Nucleus accumbens (tissue), 56 donors: ENCODE measurements at regions not wholly inside any gene's neighbourhood (a gene's known extent, or its start where the extent isn't known, plus 50 kb on each side); places are given as distances from the start of the nearest gene placed in this dataset.

Source experiments
- DNase-seq, 56 donors: peaks; one replicate each; lab custom pipeline; 2025; lab: John Stamatoyannopoulos, UW

DNA sequence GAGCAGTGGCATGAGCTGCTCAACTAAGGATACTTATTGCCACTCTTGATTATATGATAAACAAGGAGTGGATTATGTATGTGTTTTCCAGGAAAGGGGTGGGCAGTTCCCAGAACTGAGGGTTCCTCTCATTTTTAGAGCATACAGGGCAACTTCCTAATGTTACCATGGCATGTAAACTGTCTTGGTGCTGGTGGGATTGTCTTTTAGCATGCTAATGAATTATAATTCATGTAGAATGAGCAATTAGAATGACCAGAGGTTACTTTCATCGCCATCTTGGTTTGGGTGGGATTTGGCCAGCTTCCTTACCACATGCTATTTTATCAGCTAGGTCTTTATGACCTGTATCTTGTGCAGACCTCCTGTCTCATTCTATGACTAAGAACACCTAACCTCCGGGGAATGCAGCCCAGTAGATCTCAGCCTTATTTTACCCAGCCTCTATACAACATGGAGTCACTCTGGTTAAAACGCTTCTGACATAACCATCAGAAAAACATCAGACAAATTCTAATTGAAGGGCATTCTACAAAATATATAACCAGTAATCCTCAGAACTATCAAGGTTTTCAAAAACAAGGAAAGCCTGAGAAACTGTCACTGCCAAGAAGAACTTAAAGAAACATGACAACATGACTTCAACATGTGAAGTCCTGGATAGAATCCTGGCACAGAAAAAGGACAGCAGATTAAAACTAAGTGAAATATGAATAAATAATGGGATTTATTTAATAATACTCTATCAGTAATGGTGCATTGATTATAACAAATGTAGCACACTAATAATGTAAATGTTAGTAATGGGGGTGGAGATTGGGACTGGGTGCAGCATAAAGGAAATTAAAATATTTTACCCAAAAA, 365.0 kb downstream of the SEMA3D start:
- DNase-seq: no peak

DNA sequence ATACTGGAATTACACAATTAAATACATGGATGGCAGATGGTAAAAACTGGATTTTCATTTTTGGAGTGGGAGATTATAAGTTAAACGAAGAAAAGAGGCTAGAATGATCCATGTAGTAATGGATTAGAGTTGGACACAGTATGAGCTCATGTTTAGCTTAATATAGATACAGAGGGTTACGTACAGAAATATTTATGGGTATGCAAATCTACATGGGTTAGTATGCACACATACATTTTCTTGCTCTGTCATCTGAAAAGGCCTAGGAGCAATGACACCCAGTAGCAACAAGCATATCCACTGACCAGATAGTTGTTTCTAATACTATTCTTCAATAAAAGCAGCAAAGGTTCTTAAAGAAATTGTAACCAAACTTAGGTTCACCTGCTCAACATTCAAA, 366.4 kb downstream of the SEMA3D start:
- no peak for DNase-seq

DNA sequence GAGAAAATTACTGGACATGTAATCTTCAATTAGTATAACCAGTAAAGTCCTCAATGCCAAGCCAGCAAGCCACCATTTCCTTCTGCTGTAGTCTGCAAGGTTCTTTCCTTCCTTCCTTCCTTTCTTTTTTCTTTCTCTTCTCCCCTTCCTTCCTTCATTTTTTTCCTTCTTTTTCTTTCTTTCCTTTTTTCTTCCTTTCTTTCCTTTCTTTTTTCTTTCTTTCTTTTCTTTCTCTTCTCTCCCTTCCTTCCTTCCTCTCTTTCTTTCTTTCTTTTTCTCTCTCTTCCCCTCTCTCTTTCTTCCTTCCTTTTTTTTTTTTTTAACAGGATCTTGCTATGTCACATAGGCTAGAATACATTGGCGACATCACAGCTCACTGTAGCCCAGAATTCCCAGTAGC, 369.8 kb downstream of the SEMA3D start:
- no peak for DNase-seq

DNA sequence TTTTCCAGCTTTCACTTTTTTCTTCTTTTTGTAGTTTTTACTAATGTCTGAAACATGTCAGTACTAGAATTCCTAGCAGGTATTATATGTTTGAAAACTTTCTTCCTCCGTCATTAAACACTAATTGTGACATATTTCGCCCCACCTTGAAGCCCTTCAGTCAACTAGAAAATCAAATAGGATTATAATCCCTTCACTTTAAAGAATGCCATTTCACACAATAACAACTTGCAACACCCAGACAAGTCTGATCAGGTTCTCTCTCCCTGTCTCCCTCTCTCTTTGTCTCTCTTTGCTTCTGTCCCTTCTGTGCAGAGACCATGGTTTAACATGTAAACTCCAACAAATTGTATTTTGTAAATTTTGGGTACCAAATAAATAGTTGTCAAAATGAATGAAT, 373.5 kb downstream of the SEMA3D start:
- DNase-seq: no peak

DNA sequence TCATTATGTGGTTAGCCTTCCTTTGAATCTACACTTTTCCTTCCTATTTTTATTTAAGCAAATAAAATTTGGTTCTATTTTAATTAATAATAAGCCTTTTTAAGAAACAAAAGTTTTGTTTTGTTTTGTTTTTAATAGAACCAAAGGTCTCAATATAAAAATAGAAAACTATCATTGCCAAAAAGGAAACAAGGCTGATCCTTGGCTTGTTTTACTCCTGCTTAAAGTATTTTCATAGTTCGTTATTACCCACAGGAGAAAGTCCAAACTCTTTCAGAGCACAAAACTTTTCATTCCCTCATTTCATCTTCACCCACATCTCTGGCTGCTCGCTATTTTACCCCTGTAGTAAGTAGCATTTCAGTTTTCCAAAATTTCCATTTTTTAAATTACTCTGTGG, 374.8 kb downstream of the SEMA3D start:
- DNase-seq: no peak

GRCh38 chr7:84811362-84811761, 375.5 kb downstream of the SEMA3D start:
- no peak for DNase-seq

DNA sequence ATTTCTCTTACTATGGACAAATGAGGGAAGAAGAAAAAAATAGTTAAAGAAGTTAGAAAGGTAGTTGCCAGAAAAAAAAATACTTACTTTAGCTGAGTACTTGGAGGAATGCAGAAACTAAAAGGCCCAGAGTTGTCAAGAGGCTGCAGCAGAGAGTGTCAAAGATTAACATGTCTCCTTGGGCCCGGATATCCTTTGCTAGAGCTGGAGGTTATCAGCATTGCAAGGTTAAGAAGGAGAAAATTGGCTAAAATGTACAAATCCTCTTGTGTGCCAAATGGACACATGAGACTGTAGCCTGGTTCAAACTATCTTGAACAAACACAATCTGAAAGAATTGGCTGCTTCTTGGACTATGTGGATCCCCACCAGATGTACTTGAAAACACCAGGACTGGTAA, 377.0 kb downstream of the SEMA3D start:
- no peak for DNase-seq

- no peak for DNase-seq
Observed at GRCh38 chr7:84803979-84804378, 382.9 kb downstream of the SEMA3D start.

DNA sequence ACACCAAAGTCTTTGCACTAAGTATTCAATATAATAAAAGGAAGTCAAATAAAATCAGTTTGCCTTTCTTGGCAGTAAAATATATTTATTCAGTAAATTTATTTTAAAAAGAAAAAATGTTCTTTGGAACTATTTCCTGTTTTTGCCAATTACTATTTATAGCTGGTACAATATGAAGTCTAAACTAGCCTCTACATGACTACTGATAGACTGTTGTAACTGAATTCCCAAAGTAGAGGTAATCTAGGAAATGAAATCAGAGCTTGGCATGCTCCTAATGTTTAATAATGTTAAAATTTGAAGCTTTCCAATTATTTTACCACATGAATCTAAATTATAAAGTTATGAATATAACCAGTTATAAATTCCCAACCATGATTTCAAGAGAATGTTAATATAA, 385.5 kb downstream of the SEMA3D start:
- DNase-seq: no peak

DNA sequence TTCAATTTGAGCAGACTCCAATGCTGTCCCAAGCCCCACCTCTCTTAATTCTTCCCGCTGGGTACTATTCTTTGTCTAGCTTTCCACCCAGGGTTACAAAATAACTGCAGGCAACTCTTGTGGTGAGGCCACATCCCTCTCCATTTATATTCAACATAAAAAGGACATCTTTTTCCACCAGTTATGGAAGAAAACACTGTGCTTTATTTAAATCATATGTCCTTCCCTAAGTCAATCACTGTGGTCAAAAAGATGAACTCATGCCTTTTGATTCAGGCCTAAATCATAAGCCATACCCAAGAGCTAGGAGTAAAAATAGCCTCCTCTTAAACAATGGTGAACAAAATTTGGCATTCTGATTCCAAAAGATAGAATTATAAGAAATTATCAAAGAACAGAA, 386.0 kb downstream of the SEMA3D start:
- DNase-seq: no peak

- no peak for DNase-seq
Observed at GRCh38 chr7:84799106-84799505, 387.8 kb downstream of the SEMA3D start.

DNA sequence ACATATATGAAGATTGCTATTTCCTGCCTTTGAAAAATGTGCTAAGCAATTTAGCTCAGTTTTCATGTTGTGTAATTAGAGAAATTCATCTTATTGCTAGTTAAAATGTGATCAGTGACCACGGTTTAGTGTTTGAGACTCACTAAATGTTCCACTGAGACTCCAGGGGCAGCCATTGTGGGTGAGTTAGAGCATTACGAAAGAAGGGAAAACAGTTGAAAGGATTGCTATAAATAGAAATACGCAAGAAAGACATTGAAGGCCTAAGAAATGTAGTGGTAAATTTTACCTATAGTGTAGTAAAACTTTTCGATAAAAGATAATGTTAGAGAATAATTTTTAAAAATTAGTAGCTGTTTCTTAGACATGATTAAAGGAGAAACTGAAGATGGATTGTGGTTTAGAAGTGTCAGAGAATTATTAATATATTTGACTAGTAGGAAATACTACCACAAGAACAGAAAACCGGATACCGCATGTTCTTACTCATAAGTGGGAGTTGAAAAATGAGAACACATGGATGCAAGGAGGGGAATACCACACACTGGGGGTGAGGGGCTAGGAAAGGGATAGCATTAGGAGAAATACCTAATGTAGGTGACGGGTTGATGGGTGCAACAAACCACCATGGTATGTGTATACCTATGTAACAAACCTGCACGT, 394.5 kb downstream of the SEMA3D start:
- DNase-seq: no peak

- no peak for DNase-seq
Observed at GRCh38 chr7:84790882-84791281, 396.0 kb downstream of the SEMA3D start.

GRCh38 chr7:84786073-84786472, 400.8 kb downstream of the SEMA3D start:
- no peak for DNase-seq

DNA sequence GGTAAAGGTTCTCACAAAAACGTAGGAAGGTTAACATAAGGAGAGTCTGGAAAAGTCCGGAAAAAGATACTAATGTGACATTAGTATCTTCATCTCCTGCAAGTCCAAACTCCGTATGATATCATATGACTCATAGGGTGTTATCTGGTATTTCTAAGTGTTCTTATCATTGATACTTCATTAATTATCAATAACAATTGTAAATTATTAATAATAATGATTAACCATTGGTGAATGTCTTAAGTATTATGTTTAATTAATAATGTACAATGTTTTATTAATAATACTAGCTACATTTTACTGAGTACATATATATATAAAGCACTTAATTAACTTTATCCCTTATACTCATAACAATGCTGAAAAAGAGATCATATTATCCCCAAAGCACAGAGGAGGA, 402.4 kb downstream of the SEMA3D start:
- no peak for DNase-seq

DNA sequence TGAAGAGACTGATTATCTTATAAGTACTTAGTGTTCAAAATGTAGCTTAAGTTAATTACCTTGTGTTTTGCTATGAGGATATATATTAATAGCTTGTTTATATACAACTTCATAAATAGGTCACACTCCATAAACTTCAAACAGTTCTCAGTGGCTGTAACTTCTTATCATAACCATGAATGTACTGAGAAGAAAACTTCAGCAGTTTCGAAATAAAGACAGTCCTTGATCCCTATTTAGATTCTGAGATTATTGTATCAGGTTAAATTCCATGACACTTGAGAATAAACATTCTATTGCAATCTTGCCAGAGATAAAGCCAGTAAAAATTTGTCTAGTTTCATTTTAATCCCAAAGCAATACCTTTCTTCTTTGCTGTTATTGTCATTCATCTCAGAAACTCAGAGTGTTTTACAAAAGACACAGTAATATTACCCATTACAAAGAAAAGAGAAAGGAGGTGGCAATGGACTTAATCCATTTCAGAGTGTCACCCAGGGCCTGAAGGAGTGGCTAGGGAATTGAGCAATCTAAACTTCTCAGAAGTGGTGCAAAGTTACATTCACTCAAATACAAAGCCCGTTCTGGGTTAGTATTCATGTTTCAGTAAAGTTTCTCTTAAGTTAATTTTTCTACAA, 403.6 kb downstream of the SEMA3D start:
- DNase-seq: no peak

- DNase-seq: no peak
Observed at GRCh38 chr7:84781838-84782237, 405.0 kb downstream of the SEMA3D start.

DNA sequence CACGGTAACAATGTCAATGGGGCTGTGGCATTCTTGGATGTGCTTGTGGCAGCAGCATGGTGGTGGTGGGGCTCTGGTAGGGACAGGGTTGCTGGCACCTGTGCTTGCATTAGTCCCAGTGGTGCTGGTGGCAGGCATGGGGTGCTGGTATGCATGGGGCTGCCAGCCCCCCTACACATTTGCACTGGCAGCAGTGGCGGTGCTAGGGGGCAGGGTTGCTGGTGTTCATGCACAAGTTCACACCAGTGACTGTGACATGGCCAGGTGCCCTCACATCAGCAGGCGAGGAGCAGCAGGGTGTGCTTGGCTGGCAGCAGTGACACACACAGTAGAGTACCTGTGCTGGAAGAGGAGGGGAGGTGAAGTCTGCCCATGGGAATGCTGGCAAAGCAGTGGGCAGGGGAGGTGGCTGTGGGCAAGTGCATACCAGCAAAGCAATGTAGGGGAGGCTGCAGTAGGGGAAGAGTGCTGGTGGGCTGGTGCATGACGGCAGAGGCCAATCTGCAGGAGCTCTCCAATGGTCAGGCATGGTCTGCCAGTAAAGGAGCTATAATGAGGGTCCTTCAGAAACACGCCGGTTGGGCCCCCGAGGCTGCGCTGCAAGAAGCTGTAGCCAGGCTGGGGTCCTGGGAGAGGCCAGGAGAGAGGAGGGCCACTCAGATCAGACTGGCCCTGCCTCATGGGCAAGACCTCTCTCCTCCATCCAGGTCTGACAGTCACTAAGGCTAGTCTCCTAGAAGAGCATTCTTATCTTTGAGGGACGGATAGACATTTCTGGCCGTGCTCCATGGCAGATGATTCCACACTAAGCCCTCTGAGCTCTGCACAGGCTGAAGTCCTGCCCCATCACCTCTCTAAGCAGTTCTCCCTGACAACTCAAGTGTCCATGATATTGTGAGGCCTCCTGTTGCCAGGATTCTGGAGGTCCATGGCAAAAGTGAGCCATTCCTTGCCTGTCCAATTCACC, 406.4 kb downstream of the SEMA3D start:
- DNase-seq: no peak

DNA sequence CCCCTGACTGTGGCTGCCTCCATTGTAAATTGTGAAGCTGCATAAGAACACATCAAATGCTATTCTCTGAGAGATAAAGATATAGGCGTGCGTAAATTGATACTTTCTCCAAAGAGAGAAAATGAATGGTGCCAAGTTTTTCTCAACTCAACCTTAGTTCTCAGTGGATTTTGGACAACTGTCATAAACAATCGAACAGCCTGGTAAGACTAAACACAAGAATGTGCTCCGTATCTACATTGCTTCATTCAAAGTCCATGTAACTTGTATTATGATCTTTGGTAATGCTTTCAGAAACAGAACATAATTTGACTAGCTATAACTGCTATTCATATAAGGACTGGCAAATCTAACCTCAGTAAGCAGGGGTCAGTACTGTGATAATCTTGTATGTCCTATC, 429.1 kb downstream of the SEMA3D start:
- no peak for DNase-seq

GRCh38 chr7:84746353-84746752, 440.5 kb downstream of the SEMA3D start:
- no peak for DNase-seq

- no peak for DNase-seq
Observed at GRCh38 chr7:84744385-84744784, 442.5 kb downstream of the SEMA3D start.
